MG63 (cell line): ENCODE measurements at regions not wholly inside any gene's neighbourhood (a gene's known extent, or its start where the extent isn't known, plus 50 kb on each side); places are given as distances from the start of the nearest gene placed in this dataset.

Experiments used
- DNase-seq: peaks from one replicate; pipeline ENCODE4 v3.0.0-alpha.2; 2020
- H3K27me3 ChIP-seq: fragments of 250-450 bp; sonication (Bioruptor Pico); 2 replicates; pipeline ENCODE4 v1.5.1; 2020; ENCODE audit warnings: mild to moderate bottlenecking, moderate library complexity
- H3K36me3 ChIP-seq: fragments of 250-450 bp; sonication (Bioruptor Pico); 2 replicates; pipeline ENCODE4 v1.5.1; 2020; ENCODE audit warnings: mild to moderate bottlenecking, moderate library complexity
- H3K4me3 ChIP-seq: fragments of 250-450 bp; sonication (Bioruptor Pico); 2 replicates; pipeline ENCODE4 v1.5.1; 2020; ENCODE audit warnings: mild to moderate bottlenecking, moderate library complexity
- H3K9me3 ChIP-seq: fragments of 250-450 bp; sonication (Bioruptor Pico); 2 replicates; pipeline ENCODE4 v1.5.1; 2020; ENCODE audit warnings: mild to moderate bottlenecking, moderate library complexity

- Histone ChIP-seq H3K4me3 (no peak overlapping the region), H3K9me3 (peaks cover 7% of the 10 kb centered on the region), H3K36me3 (no peaks in the 10 kb centered on the region), H3K27me3 (no peaks in the 10 kb centered on the region)
- DNase-seq = no peak
Measured at GRCh38 chr5:165296401-165297130, 1791.1 kb downstream of the MAT2B start.

DNA sequence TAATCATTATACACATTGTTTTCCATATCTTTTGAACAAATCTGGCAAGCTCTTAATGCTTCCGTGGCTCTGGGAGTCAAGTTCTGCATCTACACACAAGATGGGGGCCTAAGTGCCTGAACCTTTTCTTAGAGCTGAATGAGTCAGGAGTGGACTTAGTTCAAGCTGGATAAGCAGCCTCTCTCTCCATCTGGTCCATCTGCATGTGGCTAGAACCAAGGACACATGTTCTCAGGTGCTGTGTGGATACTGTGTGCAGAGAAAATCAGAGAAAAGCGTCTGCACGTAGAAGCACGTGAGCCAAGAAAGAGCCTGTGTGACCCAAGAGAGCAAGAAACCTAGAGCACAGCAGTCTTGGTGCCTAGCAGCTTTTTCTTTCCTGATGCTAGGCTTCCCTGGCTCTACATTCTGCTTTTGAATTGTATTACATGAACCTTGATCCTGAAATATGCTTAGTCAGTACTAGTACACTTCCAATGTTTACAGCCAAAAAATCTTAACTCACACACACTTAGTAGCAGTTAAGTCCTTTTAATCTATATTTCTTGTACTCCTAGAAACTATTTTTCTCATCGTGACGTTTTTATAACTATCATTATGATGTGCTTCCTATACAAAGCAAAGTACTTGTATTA is 1798.9 kb downstream of the MAT2B start:
- Histone ChIP-seq H3K27me3 (no peaks in the 10 kb centered on the region), H3K4me3 (no peak overlapping the region), H3K36me3 (no peaks in the 10 kb centered on the region), H3K9me3 (0 out of 2 replicates have a peak, but pooled peaks cover 2% of the 10 kb centered on the region)
- no peak for DNase-seq

GRCh38 chr5:165305596-165305995 is 1800.2 kb downstream of the MAT2B start:
- H3K27me3 ChIP-seq = no peaks in the 10 kb centered on the region

DNA sequence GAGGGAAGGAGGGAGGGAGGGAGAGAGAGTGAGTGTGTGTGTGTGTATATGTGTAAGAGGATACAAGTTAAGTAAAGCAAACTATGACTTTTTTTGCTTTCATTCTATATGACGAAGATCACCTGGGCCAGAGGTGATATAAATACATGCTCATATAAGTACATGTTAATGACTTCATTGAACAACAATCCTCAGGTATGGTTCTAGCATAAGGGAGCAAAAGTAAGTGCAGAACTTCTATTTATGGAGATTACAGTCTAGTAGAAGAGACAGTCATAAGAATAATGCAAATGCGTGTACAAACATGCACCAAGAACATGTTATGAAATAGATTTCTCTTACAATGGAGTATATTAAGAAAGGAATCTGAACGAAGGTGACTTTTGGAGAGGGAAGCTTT is 1804.0 kb downstream of the MAT2B start:
- Histone ChIP-seq H3K4me3 (no peak overlapping the region), H3K27me3 (no peaks in the 10 kb centered on the region), H3K9me3 (no peaks in the 10 kb centered on the region), H3K36me3 (no peaks in the 10 kb centered on the region)
- no peak for DNase-seq

More at GRCh38 chr5:165305596-165305995, 1800.2 kb downstream of the MAT2B start:
- DNase-seq = no peak
- Histone ChIP-seq H3K9me3 (0 out of 2 replicates have a peak, but pooled peaks cover 2% of the 10 kb centered on the region), H3K36me3 (no peaks in the 10 kb centered on the region), H3K4me3 (no peak overlapping the region)

GRCh38 chr5:165310031-165310430 is 1804.6 kb downstream of the MAT2B start:
- Histone ChIP-seq H3K9me3 (no peaks in the 10 kb centered on the region), H3K4me3 (no peak overlapping the region), H3K27me3 (no peaks in the 10 kb centered on the region), H3K36me3 (no peaks in the 10 kb centered on the region)
- DNase-seq = no peak

DNA sequence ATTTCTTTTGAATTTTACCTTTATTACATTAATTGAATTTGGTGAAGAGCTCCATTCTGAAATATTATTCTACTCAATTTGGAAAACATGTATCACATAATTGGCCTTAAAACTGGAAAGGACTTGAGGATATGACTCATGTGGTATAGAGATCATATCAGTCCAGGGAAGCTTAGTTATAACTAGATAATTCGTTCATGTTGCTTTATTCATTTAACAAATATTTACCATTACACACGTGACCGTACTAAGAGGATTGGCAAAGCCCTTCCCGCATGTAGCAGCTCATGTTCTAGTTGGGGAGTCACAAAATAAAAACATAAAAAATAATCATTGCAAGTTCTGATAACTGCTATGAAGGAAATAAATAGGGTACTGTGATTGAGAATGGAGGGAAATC is 1816.5 kb downstream of the MAT2B start:
- H3K27me3 ChIP-seq = no peaks in the 10 kb centered on the region
- H3K4me3 ChIP-seq = no peak overlapping the region
- DNase-seq = peak; percentile 57
- peaks cover 20% of the 10 kb centered on the region for H3K9me3 ChIP-seq
- H3K36me3 ChIP-seq = no peaks in the 10 kb centered on the region; the same call in 1 of the 2 replicates

DNA sequence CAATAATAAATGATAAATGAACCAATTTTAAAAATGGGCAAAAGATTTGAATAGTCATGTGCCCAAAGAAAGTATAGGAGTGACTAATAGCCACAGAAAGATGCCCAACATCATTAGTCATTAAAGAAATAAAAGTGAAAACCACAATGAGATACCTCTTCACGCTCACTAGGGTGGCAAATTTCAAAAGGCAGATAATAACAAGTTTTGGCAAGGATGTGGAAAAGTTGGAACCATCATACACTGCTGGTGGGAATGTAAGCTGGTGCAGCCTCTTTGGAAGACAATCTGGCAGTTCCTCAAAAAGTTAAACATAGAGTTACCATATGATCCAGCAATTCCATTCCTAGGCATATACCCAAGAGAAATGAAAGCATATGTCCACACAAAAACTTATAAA is 1819.8 kb downstream of the MAT2B start:
- Histone ChIP-seq H3K9me3 (peaks cover 8% of the 10 kb centered on the region; the same call in 1 of the 2 replicates), H3K4me3 (no peak overlapping the region), H3K27me3 (no peaks in the 10 kb centered on the region), H3K36me3 (no peaks in the 10 kb centered on the region; the same call in 1 of the 2 replicates)
- peak; percentile 71 for DNase-seq

DNA sequence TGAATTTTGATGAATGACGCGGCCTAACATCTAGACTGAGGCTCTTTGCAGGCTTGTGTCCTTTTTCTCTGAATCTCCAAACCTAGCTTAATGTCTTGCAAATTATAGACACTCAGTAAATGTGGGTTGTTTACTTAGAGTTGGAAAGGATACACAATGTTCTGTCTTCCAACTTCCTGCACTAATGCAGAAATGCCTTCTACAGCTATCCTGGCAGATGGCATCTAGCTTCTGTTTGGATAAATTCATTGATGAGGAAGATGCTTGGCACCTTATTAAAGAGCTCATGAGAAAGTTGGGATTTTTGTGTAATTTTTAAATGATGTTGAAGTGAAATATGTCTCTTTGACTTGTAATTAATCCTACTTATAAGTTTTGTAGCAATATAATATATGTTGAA is 1822.2 kb downstream of the MAT2B start:
- Histone ChIP-seq H3K27me3 (no peaks in the 10 kb centered on the region), H3K9me3 (peaks cover 3% of the 10 kb centered on the region; the same call in 1 of the 2 replicates), H3K36me3 (no peaks in the 10 kb centered on the region; the same call in 1 of the 2 replicates), H3K4me3 (no peak overlapping the region)
- no peak for DNase-seq

DNA sequence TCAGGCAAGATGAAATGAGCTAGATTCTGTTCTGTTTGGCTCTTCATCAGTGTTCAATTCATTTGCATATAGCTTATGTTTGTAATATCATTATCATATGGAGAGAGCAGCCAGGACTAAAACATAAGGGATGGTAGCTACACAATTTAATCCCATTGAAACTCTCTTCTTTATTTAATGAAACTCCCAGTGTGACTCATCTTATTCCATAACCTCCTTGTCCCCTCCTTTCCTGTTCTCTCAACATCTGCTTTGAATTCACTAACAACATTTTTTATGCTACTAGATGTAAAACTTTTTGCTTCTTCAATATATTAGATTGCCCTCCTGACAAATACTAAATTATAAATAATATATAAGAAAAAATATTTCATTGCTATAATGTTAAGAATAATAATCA is 1823.4 kb downstream of the MAT2B start:
- no peaks in the 10 kb centered on the region; the same call in 1 of the 2 replicates for H3K36me3 ChIP-seq
- H3K4me3 ChIP-seq = no peak overlapping the region
- H3K9me3 ChIP-seq = no peaks in the 10 kb centered on the region
- H3K27me3 ChIP-seq = no peaks in the 10 kb centered on the region
- no peak for DNase-seq

DNA sequence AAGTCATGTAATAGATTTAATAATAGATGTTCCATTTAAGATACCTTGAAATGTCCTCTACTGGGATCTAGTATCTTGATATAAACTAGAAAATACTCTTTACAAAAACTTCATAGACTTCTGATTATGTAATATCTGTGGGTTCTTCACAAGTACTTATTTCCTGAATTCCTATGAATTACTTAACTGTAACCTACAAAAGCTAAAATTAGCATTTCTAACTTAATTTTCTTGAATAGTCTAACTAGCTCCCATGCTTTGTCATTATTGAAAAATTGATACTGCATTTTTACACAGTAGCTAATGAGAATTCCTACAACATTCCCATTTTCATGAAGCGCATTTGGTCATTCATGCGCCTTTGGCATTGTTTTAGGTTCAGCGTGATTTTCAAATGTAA is 1828.2 kb downstream of the MAT2B start:
- no peak overlapping the region for H3K4me3 ChIP-seq
- no peaks in the 10 kb centered on the region for H3K36me3 ChIP-seq
- H3K27me3 ChIP-seq = no peaks in the 10 kb centered on the region
- no peak for DNase-seq
- H3K9me3 ChIP-seq = no peaks in the 10 kb centered on the region

DNA sequence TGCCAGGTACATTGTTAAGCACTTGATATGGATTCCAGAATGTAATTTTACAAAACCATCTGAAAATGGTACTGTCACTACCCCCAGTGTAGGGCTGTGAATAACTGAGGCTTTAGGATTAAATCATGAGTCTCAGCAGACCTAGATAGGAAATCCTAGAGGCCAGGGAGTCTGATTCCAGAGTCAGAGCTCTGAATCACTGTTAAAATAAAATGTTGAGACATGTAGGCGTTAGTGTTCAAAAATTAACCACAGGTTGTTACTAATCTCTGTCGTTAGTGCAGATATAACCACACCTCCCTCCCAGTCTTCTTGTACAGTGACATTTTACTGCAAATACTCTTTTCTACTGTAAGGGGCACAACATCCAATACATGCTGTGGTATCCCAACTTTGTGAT is 1828.8 kb downstream of the MAT2B start:
- Histone ChIP-seq H3K27me3 (no peaks in the 10 kb centered on the region), H3K9me3 (no peaks in the 10 kb centered on the region), H3K36me3 (no peaks in the 10 kb centered on the region), H3K4me3 (no peak overlapping the region)
- DNase-seq = no peak

GRCh38 chr5:165349735-165350134 is 1844.3 kb downstream of the MAT2B start:
- no peaks in the 10 kb centered on the region for H3K36me3 ChIP-seq
- H3K4me3 ChIP-seq = no peak overlapping the region
- H3K9me3 ChIP-seq = no peaks in the 10 kb centered on the region
- no peaks in the 10 kb centered on the region for H3K27me3 ChIP-seq
- DNase-seq = no peak

DNA sequence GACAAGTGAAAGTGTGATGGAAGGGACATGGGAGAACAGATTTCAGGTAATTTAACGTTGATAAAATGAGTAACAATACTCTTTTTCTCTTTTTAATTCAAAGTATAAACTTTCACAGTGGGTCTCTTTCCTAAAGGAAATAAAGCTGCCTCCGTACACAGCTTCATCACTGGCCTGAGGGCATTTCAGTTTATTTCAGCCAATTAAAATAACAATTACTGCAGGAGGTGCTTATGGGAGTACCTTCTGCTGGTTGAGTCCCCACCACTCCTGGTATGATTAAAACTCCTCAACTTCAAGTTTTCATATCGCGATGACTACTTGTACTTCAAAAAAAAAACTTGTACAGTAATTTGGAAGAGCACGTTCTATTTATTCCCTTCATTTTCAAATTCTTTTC is 1845.9 kb downstream of the MAT2B start:
- H3K27me3 ChIP-seq = no peaks in the 10 kb centered on the region
- H3K9me3 ChIP-seq = no peaks in the 10 kb centered on the region
- no peaks in the 10 kb centered on the region for H3K36me3 ChIP-seq
- DNase-seq = no peak
- no peak overlapping the region for H3K4me3 ChIP-seq

DNA sequence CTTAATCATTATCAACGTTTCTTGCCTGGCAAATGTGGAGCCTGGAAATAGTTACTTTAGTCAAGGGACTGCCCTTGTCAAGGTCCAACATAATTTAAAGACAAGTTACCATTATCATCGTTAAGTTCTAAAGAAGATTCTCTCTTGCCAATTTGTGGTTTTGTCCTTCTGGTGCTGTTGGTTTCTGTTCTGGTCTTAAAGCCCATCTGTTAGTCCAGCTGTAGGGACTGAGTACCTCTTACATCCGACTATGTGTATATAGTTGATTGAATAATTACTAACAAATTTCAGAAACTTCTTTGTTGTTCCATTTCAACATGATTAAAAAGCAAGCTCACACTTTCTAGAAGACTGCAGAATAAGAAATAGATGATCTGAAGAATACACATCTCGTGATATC is 1854.9 kb downstream of the MAT2B start:
- H3K27me3 ChIP-seq = no peaks in the 10 kb centered on the region
- no peak overlapping the region for H3K4me3 ChIP-seq
- DNase-seq = no peak
- H3K9me3 ChIP-seq = no peaks in the 10 kb centered on the region
- no peaks in the 10 kb centered on the region for H3K36me3 ChIP-seq

DNA sequence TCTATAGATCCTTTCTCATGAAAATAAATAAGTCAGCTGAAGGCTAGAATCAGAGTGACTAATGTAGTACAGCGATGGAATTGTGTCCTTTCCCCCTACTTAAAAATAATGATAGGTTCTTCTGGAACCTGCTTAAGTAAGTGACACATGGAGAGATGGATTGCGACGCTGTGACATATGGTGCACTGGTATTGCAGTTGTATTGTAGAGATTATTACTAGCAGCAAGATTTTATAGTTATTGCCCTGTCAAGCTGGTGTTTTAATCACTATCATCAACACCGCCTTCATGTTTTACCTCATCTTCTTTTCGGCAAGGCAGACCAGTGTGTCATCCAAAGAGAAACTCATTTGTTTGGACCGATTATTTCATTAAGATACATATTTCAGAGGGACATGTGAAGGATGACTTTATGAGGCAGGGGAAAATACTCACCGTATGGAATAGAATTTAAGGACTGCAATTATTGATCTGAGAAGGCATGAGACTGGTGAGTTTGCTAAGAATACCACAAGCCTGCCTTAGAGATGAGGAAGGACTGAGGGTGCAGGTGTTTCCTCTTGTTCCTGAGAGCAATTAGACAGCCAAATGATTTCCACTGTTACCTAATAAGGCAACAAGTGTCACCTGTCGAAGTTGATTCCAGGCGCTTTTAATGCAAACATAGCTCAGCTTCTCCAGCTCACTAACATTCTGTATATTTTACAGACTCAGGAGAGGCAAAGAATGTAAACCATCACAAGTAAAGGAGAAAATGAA is 1855.5 kb downstream of the MAT2B start:
- no peaks in the 10 kb centered on the region for H3K27me3 ChIP-seq
- H3K4me3 ChIP-seq = no peak overlapping the region
- no peaks in the 10 kb centered on the region for H3K36me3 ChIP-seq
- no peak for DNase-seq
- H3K9me3 ChIP-seq = no peaks in the 10 kb centered on the region

GRCh38 chr5:165370233-165370632 is 1864.8 kb downstream of the MAT2B start:
- no peak for DNase-seq
- Histone ChIP-seq H3K9me3 (no peaks in the 10 kb centered on the region), H3K27me3 (no peaks in the 10 kb centered on the region), H3K36me3 (no peaks in the 10 kb centered on the region), H3K4me3 (no peak overlapping the region)

DNA sequence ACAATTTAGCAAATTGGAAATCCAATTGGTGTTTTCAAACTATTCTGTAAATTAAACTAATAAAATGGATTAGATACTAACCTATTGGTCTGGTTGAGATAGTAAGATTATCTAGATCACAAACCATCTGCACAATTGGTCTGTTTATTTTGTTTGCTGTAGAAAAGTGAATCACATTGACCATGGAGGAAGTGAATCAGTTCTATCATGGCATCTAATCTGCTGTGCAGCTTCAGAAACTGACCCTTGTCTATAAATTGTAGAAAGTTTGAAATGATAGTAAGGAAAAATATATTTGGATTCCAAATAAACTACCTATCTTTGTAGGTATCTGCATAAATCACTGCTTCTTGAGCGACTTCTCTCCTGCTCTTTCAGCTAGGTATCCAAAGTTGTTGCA is 1865.4 kb downstream of the MAT2B start:
- H3K9me3 ChIP-seq = no peaks in the 10 kb centered on the region
- DNase-seq = no peak

More for the DNA sequence above, 1865.4 kb downstream of the MAT2B start:
- Histone ChIP-seq H3K36me3 (no peaks in the 10 kb centered on the region), H3K27me3 (no peaks in the 10 kb centered on the region), H3K4me3 (no peak overlapping the region)
